SK-N-SH treated with all-trans-retinoic acid at 6 μM for 48 hours (cell line): ENCODE measurements at regions not wholly inside any gene's neighbourhood (a gene's known extent, or its start where the extent isn't known, plus 50 kb on each side); places are given as distances from the start of the nearest gene placed in this dataset.

Experiments used
- ARNTL ChIP-seq: fragments of 450-650 bp; formaldehyde crosslinking; IDR thresholded peaks from 2 replicates; pipeline ENCODE4 v1.5.0; 2020; ENCODE audit warnings: low read depth, mild to moderate bottlenecking, moderate library complexity, borderline replicate concordance
- ESRRG ChIP-seq: fragments of 250-450 bp; sonication (Bioruptor Pico); IDR thresholded peaks from 2 replicates; pipeline ENCODE4 v1.6.1; 2021; ENCODE audit warnings: mild to moderate bottlenecking
- RARB ChIP-seq: fragments of 250-450 bp; sonication (Bioruptor Pico); IDR thresholded peaks from 2 replicates; pipeline ENCODE4 v1.8.0; 2021; ENCODE audit warnings: mild to moderate bottlenecking, moderate library complexity
- ZC3H10 ChIP-seq: fragments of 250-450 bp; sonication (Bioruptor Pico); IDR thresholded peaks from 2 replicates; pipeline ENCODE4 v1.5.1; 2021; ENCODE audit warnings: mild to moderate bottlenecking, moderate library complexity
- ZNF565 ChIP-seq: fragments of 450-650 bp; formaldehyde crosslinking; conservative IDR thresholded peaks from 2 replicates; pipeline ENCODE4 v1.5.0; 2020; ENCODE audit warnings: low read depth, mild to moderate bottlenecking, moderate library complexity
- ZNF70 ChIP-seq: fragments of 450-650 bp; formaldehyde crosslinking; IDR thresholded peaks from 2 replicates; pipeline ENCODE4 v1.5.0; 2020; ENCODE audit warnings: mild to moderate bottlenecking, moderate library complexity

DNA sequence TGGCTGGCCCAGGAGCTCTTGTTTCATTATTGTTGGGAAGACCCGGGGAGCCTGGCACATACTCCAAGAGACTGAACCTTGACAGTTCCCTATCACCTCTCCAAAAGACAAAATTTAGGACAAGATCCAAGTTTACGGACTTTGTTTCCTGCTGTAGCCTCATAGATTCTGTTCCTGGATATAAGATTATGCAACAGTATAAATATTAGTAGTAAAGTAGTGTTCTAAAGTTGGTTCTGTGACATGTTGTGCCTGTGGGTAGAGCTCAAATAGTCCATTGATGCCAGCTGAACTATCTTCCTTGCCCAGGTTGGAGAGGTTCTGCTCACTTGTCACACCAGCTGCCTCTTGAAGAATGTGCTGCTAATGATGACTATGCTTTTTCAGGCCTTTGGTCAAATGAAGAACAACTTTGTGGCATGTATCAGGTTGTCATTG lies 430.2 kb downstream of the DMAC1 start:
- TF ChIP-seq ZC3H10 (CRISPR knock-in tag), result no peak
- no peak for TF ChIP-seq RARB (CRISPR knock-in tag)
- TF ChIP-seq ZNF70 (CRISPR knock-in tag), result no peak
- TF ChIP-seq ZNF565 (CRISPR knock-in tag), result no peak
- no peak for TF ChIP-seq ESRRG (CRISPR knock-in tag)
- no peak for TF ChIP-seq ARNTL
